HG03460 (cell line): ENCODE measurements at regions not wholly inside any gene's neighbourhood (a gene's known extent, or its start where the extent isn't known, plus 50 kb on each side); places are given as distances from the start of the nearest gene placed in this dataset.

ENCODE experiments used
- ATAC-seq: cut with Tn5 transposase; IDR thresholded peaks from one replicate; pipeline ENCODE4 v1.9.1; 2021; ENCODE audit not compliant: unreplicated experiment

DNA sequence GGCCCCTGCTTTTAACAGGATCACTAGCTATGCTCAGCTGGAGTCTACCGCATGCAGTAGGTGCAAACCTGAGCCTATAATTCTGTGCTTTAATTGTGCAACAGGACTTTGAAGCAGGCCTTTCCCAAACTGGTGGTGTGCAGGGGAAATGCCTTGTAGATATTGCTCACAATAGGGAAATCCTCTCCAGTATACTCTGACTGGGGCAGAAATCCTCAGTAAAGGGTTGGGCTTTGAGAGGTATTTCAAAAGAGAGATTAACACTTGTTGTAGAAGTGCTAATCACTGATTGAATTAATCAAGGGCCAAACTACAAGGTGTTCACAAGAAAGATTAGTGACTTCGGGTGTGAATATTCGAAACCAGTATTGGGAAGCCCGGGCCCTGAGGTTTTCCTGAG, 58.5 kb upstream of the EXOC6 start:
- ATAC-seq = no peak

DNA sequence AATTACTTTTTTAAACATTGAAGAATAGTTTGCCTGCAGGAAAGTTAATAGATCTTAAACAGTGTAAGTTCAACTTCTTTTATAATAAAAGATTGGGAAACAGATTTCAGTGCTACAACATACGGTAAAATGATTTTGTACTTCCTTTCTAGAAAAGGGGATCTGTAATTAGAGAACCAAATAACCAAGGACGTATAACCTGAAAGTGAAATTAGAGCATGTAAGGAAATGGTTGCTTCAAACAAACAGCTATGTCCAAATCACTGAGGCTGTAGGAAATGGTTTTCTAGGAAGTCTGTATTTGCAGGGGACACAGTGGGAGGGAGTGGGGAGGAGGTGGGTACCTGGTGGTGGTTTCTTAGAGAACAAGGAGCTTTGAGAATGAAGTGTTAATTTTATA, 57.9 kb upstream of the EXOC6 start:
- ATAC-seq = no peak

DNA sequence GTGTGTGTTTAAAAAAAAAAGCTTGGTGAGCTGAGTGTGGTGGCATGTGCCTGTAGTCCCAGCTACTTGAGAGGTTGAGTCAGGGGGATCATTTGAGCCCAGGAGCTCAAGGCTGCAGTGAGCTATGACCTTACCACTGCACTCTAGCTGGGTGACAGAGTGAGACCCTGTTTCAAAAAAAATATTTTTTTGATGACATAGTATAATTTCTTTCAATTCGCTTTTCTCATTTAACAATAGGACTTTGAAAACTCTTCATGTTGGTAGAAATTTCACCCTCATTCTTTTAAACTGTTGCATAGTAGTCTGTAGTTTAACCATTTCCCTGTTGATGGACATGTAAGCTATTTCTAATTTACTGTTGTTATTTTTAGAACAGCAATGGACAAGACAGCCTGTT, 55.7 kb upstream of the EXOC6 start:
- no peak for ATAC-seq
